NCI-H2107 treated with DMSO at 0.1 percent for 48 hours (cell line): ENCODE measurements at regions not wholly inside any gene's neighbourhood (a gene's known extent, or its start where the extent isn't known, plus 50 kb on each side); places are given as distances from the start of the nearest gene placed in this dataset.
"Not testable (repeated sequence)": the region's sequence is repeated elsewhere in the genome, so short reads cannot be mapped to it uniquely, and the experiment has no call there.

Experiments used
- DNase-seq: peaks from one replicate; lab custom pipeline; 2025; ENCODE audit not compliant: unreplicated experiment; lab: John Stamatoyannopoulos, UW

DNA sequence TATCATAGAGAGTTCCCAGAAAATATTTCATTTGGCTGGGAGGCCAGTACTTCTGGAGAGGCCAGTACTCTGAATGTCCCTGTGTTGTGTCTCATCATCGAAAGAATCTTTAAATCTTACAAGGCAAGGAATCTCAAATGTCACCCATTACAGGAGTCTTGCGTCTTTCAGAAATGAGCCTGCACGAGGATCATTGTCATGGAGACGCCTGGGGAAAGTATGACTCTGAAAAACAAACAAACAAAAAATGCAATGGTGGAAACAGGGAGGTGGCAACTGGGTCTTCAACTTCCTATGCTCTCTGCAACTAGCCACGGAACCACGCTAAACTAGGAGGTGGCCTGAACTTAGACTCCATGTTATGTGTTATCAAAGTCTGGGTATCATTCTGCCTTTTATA is 804.6 kb downstream of the EPHA3 start:
- DNase-seq = no peak

DNA sequence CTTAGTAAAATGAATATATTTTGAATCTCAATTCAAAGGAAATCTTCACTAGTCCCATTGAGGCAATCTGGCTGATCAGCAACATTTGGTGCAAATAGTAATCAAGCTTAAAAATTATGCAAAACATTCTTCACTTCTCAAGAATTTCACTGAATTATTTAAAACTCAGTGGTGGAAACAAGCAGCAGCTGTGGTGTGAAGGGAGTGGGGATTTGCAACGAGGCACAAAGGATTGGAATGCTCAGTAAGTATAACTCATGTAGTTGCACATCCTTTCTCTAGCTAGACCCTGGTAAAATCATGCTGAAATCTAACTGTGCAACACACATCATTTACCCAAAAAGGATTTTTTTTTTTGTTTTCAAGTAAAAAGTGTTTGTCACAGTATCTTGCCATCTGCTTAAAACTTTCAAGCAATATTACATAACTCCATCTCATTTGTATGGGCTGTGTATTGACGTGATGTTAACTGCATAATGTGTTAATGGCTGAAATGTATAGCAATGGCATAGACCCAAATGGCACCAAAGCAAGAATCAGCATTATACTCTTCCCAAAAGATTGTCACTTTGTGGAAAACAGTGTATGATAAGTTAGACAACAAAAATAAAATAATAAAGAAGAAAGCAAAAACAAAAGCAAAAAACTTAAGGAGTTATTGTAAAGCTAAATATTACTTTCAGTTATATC is 816.6 kb downstream of the EPHA3 start:
- no peak for DNase-seq

DNA sequence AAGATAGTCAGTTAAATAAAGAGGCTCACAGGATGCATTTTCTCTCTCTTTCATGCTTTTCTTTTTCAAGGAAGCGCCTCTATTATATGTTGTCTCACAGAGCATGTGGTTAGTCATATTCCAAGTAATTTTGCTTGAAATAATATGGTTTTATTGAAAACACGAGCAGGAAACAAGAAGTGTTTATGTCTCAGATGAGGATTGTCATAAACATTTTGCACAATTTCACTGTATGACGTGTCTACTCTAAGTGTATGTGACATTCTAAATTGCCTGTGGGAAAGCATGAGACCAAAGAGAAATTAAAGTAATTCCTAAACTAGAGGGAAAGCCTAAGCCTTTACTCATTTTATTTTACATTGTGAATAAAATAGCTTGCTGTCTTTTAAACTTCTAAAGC is 818.6 kb downstream of the EPHA3 start:
- DNase-seq = no peak

DNA sequence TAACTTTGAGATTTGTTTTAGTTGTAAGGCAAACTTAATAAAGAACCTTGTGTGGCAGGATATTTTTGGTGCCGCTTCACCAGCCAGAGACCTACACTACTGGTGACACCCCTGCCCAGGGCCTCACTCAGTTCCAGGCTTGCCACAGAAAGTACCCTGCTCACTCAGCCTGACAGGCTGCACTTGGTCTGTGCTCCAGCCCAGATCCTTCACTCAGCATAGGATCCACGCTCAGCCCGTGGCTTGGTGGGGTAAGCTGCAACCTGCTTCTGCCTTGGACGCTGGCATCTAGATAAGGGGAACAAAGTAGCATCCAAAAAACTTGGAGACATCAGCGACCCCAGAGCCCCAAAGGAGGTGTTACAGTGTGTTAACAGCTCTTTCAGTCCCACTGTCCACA is 825.5 kb downstream of the EPHA3 start:
- DNase-seq = no peak

DNA sequence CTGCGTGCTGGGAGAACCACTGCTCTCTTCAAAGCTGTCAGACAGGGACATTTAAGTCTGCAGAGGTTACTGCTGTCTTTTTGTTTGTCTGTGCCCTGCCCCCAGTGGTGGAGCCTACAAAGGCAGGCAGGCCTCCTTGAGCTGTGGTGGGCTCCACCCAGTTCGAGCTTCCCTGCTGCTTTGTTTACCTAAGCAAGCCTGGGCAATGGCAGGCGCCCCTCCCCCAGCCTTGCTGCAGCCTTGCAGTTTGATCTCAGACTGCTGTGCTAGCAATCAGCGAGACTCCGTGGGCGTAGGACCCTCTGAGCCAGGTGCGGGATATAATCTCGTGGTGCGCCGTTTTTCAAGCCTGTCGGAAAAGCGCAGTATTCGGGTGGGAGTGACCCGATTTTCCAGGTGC is 837.0 kb downstream of the EPHA3 start:
- DNase-seq = not testable (repeated sequence)

DNA sequence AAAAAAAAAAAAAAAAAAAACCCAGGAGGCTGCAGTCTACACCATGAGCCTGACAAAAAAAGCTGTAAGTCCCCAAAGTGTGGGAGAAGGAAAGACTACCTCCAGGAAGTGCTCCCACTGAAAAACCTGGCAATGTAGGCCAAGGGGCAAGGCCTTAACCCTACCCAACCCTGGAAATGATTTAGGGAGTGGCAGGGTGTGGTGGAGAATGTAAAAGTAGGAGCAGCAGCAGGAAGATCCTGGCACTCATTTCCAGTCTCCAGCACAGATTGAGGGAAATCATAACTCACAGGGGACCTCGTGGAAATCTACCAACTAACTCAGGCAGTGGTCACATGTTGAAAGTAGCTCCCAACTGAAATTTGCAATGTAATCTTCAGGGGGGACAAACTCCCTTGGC is 839.5 kb downstream of the EPHA3 start:
- DNase-seq = no peak

DNA sequence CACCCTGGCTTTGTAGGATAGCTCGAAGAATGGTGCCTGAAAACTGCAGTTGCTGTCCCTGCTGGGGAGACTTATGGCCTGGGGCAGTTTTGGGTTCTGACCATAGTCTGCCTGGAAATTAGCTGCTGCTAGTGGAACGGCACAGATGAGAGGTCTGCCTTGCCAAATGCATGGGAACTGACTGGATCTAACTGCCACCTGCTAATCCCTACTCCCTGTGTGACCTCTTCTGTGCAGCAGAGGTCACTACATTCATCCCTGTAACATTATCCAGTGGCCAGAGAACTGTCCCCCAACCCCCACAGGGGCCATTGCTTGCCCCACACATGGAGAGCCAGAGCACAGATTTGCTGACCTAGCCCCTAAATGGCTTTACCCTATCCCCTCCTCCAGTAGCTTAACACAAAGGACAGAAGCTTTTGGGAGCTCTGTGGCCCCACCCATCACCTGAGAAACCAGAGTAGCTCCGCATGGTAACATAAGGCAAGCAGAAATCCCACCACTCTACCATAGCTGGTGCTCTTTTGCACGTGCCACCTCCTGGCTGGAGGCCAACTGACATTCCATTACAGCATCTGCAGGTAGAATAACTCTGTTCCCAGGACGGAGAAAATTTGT is 840.0 kb downstream of the EPHA3 start:
- no peak for DNase-seq

DNA sequence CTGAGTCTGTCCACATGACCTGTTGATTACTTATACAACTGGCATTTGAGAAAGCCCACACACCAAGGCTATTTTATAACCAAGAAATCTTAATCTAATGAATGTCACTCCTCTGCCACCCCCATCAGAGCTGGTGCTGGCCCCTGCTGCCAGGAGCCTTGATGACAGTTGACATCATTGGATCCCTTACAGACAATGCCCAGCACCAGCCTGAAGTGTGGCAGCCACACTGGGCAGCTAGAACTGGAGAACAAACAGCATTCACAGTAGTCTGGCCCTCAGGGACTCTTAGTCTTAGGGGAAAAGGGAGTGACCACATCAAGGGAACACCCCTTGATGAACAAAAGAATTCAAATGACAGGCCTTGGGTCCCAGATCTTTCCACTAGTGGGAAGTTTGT is 840.6 kb downstream of the EPHA3 start:
- no peak for DNase-seq

DNA sequence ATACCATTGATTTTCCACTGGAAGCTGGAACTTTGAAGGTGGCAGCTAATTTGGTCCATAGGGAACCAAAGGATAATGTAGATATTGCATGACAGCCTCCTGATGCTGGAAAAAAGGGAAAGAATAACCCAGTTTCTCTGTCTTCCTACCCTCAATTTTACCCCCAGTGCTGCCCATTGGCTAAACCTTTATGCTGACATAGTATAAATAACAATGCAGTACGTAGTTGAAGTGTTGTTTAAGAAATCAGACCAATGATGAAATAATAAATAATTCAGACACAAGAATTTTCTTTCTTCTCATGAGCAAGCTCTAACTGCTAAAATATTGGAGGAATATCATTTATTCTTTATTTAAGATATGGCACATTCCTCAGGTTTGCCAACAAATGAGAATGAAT is 843.4 kb downstream of the EPHA3 start:
- no peak for DNase-seq

DNA sequence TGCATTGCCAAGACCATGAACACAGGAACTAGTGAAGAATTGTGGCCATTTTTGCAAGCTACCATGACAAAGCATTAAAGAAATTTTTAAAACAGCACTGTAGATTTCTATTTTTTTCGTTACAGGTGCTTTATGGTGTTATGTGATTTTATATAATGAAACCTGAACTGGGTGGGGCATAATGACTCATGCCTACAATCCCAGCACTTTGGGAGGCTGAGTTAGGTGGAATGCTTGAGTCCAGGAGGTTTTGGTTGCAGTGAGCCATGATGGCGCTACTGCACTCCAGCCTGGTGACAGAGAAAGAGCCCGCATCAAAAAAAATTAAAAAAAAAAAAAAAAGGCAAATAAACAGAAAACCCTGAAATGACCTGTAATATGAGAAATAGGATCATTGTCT is 846.7 kb downstream of the EPHA3 start:
- DNase-seq = no peak

DNA sequence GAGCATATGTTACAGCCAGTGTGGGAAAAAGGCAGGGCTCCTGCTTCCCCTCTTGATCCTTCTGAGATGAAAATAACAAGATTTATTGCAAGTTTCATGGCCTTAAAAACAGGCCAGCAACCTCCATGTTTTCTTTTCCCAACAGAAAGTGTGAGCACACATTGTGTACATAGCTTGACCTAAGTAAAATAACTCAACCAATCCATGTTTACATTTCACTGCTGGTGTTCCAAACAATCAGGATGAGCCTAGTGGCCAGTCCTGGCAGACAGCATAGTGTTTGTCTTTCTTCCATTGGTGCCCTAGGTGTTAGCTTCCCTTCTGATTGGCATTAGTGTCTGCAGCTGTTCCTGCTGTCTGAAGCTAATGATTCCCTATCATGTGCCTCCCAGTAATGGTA is 847.7 kb downstream of the EPHA3 start:
- no peak for DNase-seq

DNA sequence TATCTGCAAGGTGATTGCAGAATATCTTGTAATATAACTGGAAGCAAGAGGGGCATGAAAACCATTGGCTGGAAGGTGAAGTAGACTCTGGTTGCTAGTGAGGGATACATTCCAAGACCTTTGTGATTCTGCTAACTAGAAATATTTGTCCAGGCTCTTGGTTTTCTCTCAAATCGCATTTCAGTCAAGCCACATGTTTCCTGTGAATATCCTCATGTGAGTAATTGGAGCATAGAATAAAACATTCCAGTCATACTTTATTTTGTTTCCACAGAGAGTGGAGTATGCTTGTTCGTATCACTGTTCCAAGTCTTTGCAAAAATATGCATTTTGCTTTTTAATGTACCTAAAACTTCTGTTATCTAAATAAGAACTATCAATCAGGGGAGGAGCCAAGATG is 850.0 kb downstream of the EPHA3 start:
- no peak for DNase-seq

DNA sequence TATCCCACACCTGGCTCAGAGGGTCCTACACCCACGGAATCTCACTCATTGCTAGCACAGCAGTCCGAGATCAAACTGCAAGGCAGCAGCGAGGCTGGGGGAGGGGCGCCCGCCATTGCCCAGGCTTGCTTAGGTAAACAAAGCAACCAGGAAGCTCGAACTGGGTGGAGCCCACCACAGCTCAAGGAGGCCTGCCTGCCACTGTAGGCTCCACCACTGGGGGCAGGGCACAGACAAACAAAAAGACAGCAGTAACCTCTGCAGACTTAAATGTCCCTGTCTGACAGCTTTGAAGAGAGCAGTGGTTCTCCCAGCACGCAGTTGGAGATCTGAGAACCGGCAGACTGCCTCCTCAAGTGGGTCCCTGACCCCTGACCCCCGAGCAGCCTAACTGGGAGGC is 850.7 kb downstream of the EPHA3 start:
- not testable (repeated sequence) for DNase-seq

DNA sequence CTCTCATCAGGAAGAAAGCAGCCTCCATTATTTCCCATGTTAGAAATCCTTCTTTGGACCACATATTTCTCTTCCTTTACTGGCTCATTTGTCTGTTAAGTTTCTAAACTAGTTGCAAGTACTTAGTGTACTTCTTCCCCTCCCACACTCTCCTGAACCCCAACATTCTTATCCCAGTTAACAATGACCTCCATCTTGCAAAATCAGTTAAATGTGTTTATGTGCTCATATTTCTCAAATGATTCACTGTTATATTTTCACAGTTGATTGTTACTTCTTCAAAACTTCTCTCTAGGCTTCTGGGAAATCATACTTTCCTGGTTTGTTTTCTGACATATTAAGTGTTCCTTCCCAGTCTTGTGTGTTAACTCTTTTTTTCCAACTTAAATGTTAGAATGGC is 856.9 kb downstream of the EPHA3 start:
- DNase-seq = no peak

DNA sequence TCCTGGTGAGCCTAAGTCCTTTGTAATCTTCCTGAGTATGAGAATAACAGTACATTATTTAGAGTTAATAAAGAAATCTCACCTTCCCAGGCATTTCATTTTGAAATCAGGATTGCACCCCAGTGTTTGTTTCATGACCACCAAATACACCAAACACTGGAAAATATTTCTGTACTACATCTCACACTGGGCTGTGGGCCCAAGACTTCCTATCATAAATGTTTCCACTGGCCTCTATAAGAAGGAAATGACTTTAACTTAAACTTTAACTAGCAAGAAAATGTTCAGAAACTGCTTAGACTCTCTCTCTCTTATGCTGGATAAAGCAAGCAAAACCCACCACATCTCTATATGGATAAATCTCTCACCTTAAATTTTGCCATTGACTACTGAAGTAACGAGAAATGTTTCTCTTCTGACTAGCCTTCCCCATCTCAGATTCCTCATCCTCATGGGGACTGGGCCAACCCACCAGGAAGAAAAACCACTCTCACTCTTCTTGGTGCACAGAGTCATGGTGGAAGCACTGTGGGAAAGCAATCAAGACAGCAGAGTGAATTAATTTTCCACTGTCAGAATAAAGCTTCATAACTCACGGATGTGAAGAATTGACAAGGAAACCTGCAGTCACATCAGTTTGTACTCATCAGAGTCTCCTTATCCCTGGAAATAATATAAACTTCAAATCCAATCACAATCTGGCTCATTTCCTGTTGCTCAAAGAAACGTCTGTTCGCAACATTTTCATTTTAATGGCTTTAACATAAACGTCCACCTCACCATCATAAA is 859.6 kb downstream of the EPHA3 start:
- DNase-seq = no peak

DNA sequence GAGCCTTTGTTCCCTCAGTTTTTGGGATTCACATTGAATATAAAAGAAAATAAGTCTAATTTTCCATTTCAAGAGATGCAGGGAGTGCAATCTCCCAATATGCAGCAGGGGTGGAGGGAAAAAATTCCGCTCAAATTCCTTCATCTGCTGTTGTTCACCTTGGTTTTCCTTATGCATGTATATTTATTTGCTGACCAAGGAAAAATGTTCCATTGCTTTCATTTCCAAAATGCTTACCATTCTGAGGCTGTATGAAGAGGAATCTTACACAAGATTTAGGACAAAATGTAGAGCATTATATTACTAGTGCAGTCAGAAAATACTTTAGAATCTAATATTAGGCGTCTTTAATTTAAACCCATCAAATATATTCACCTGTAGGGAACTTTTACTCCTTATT is 863.9 kb downstream of the EPHA3 start:
- no peak for DNase-seq

DNA sequence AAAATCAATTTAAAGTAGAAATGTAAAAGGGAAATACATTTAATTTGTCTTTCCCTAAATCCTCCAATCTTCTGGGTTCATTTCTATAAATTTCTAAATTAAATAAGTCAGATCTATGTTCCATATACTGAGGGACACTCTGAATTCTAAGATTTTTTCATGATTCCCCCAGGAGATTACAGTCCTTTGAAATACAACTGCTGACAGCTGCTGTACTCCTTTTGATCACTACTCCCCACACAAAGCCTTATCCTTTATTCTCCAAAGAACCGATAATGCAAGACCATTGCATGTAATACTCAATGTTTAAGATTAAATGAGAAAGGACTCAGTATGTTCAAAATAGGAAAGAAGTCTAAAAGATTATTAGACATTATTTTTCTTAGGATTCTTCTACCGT is 865.7 kb downstream of the EPHA3 start:
- DNase-seq = no peak

DNA sequence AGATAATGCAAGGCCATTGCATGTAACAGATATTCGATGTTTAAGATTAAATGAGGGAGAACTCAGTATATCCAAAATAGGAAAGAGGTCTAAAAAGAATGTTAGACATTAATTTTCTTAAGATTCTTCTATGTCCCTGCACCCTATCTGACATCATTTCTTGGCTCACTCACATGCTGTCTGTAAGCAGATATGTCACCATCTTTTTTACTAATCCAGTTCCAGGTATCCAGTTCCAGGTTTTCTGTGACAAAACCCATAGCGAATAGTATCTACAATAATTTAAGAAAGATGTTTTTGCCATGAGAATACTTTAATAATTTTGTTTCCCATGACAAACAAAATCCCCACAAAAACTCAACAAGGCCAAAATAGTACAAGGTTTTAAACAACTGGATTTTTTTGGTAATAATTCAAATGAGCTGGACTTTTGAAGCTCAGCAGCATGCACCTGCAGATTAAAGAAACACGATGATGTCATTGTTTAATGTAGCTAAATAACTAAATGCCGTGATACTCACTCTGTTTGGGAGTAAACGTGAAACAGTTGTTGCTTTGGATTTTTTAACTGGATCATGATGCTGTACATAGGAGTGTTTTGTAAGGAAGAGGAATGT is 867.6 kb downstream of the EPHA3 start:
- no peak for DNase-seq

DNA sequence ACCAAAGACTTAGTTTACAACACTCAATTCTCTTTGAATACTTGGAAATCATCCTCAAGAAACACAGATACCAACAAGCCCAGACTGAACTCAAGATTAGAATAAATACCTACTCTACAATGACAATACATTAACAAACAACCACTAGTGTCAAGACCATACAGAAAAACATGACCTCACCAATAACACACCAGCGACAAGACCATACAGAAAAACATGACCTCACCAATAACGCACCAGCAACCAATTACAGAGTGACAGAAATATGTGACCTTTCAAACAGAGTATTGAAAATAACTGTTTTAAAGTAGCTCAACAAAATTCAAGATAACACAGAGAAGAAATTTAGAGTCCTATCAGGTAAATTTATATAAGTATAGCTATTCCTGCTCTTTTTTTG is 876.0 kb downstream of the EPHA3 start:
- no peak for DNase-seq

DNA sequence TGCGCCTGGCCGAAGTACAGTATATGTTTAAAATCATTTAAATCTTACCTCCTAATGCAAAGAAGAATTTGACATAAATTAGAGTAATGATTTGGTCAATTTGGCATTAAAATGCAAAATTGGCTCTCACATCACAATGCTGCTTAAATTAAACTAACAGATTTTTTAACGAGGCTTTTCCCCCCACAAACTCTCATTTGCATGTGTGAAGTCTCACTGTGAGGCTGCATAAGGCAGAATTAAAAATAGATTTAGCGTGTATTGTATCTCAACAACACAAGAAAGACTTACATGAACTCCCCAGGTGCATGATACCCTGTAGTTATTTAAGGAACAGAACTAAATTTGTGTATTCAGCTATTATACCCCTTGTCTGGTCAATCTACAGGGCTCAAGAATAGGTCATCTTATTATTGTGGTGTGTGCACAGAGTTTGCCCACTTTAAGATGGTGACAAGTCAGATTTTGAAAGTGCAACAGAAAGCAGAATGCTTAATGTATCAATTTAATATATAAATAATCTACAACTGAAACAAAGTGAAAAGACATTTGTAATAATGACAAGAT is 897.9 kb downstream of the EPHA3 start:
- DNase-seq = no peak

DNA sequence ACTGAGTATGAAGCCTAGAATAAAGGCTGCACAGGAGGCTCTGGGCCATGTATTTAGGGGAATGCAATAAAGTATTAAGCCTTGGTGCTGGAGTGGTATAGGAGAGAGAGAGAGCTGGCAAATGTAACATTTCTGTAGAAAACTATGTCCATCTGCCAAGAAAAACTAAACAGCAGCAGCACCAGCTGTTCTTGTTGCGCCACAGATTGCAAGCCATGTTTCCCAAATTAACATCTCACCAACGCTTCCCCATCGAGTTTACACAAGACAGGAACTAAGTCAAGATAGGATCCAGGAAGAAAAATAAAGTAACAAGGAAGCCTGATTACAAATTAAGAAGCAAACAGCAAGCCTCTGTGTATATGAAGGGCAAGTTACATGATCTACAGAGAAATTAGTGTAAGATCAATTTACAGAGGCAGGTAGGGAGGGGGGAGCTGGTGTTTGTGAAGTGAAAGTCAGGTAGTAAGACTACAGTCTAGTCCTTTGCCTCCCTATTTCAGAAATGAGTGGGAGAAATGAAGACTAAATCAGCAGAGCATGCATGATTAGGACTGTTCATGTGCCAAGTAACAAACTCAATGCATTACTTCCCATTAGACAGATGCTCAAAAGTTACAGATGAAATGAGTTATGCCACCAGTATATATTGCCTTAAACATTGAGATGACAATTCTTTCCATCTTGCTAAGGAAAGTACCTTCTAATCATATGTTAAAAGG is 900.5 kb downstream of the EPHA3 start:
- no peak for DNase-seq
